ENCODE measurements at regions not wholly inside any gene's neighbourhood (a gene's known extent, or its start where the extent isn't known, plus 50 kb on each side); places are given as distances from the start of the nearest gene placed in this dataset.
"Not testable (repeated sequence)": the region's sequence is repeated elsewhere in the genome, so short reads cannot be mapped to it uniquely, and the experiment has no call there.

- DNase-seq, result no peak
These were observed 220.7 kb downstream of the TACR3 start for GRCh38 chr4:103499094-103499493.

DNA sequence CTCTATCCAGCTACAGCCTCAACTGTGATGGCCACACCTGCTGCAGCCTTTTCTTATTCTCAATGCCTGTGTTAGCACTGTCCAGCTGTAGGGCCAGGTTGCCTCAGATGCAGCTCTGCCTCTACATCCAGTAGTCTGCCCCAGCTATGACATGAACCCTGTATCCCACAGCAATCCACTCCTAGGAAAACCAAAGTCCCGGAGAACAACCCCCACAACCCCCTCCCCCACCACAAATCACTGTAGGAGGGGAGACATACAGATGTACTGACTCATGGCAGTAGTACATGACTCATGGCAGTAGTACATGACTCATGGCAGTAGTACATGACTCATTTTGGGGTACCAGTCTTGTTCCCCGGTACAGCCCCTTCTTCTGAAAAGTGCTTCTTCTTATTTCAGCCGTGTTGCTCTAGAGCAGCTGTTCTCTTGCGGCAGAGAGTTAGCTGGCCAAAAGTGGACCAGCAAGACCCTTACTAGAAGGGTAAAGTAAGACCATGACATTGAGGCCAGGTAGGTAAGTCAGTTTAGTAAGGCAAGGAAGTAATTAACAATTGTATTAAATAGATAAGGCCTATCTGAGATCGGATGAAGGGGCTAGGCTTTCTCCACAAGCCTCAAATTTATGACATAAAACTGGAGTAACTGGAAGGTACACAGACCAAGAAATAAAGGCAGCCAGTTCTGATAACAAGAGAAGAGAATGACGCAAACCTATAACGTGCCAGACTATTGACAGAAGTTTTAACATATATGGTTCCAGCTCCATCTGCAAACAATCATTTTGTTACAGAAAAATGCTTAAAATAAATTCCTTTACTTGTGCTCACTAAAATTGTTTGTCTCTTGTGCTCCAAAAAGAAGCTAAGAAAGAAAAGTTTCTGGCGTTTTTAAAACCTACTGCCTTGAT is 221.4 kb downstream of the TACR3 start:
- no peak for DNase-seq

DNA sequence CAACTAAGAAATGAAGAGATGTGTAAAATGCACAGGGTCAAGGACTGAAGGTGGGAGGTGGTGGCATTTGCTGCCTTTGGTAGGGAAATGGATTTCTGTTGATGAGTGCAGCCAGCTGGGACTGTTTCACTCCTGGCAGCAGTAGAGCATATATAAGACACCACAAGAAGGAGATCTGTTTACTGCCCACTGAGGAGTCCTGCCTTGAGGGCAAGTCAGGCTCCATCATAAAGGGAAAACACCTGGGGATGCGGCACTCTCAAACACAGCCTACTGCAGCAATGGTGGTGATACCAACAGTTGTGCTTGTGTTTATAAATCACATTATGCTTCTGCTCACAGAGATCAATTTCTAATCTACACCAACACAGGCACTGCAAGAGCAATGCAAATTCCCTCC is 222.1 kb downstream of the TACR3 start:
- DNase-seq, result no peak

- DNase-seq, result no peak
These were observed 223.0 kb downstream of the TACR3 start for GRCh38 chr4:103496800-103497199.

GRCh38 chr4:103493450-103494159 is 226.2 kb downstream of the TACR3 start:
- no peak for DNase-seq

GRCh38 chr4:103485296-103485695 is 234.5 kb downstream of the TACR3 start:
- DNase-seq, result not testable (repeated sequence)

- DNase-seq, result no peak
These were observed 235.3 kb downstream of the TACR3 start for GRCh38 chr4:103484521-103484920.

DNA sequence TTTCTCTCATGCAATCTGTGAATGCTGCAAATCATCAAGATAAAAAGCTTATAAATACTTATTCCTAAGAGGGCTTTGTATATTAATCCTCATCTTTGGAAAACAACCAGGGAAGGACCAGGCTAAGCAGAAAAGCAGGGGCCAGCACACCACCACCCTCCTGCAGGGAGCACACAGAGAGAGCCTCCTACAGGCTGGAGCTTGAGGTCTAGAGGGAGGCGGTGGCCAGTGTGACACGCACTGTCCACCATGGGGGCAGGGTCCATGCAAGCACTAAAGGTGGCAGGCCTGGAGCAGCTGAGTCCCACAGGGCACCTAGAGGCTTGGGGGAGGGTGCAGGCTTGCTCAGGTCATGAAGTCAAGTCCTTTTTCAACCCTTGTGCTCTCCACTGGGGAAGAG is 236.9 kb downstream of the TACR3 start:
- DNase-seq, result no peak

DNA sequence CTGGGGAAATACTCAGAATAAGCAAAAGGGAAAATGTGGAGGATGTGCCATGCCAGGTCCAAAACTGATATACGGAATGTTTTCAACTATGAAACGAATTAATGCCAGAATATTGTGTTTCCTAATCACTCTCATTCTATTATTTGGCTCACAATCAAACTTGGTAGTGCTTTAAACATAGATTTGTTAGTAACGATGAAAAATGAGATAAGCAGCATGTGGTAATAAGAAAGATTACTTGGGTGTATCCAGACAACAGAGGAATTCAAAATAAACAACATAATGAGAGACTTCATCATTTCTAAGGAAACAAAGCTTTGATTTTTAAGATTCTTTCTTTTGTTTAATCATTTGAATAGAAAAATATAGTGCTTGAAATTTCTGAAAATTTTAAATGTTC is 237.3 kb downstream of the TACR3 start:
- no peak for DNase-seq

GRCh38 chr4:103478734-103479133 is 241.1 kb downstream of the TACR3 start:
- DNase-seq, result no peak

DNA sequence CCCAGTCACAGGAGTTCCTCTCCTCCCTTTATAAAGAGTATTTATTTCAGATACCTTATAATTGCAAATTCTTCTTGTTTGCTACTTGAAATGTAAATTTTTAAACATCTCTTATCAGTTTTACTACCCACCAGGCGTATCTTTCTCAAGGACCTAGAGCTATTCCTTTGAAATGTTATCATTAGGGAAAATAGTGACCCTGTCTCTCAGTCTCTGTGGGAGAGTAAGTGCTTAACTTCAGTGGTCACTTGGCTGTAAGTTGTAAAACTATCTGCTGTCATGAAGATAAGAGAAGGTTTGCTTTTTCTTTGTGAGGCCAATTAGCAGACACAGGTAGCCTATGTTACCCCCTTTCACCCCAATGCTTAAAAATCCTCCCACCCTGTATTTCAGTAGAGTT is 241.6 kb downstream of the TACR3 start:
- no peak for DNase-seq

DNA sequence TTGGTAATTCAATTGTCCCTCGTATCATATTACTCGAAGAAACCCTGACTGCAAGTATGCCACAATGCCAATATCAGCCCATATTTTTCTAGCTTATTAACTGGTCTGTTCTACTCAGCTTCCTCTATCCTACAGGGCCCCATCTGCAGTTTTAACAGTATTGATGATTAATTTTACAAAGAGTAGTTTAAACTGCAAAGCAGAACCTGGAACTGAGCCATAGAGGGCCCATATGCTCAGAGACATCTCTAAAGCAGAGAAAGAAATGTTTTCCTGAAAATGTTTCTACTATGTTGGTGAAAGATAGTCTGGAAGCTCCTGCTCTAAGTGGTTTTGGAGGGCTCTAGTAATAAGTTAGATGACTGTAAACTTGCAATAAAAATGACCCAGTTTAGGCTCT is 259.4 kb upstream of the CENPE start:
- no peak for DNase-seq

DNA sequence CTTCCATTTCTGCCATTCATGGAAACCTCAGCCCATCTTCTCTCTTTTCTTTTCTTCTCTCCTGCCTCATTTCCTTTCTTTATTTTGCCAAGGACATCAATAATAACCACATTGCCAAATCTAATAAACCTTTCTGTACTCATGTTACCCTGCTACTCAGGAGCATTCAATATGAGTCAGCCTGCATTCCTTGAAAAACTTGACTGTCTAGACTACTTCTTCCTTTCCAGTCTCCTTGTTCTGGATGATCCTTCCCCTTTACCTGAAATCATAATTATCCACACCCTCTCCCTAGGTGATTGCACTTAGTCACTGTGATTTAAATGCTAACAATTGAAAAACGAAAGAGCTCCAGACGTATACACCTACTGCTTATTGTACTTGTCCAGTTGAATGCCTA is 253.2 kb upstream of the CENPE start:
- DNase-seq, result no peak

GRCh38 chr4:103450693-103451092 is 252.6 kb upstream of the CENPE start:
- DNase-seq, result no peak

GRCh38 chr4:103449296-103450023 is 251.3 kb upstream of the CENPE start:
- DNase-seq, result no peak

GRCh38 chr4:103445377-103445776 is 247.2 kb upstream of the CENPE start:
- no peak for DNase-seq

GRCh38 chr4:103443324-103443723 is 245.2 kb upstream of the CENPE start:
- DNase-seq, result no peak

DNA sequence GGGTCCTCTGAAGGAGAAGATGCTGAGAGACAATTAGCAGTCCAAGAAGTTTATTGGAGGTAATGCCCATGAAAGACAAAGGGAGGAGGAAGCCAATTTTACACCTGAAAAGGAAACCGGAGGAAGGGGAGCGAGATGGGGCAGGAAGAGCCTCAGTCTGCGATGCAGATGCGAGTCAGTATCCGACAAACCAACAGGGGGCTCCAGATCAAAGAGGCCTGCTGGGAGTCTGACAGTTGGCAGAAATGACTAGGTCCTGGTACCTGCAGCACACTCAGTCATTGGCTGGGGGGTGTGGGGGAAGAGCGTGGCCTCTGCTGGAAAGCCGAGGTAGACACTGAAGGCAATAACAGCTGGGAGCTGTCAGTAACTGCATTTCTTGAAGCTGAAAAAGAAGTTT is 231.1 kb upstream of the CENPE start:
- DNase-seq, result no peak

- DNase-seq, result no peak
These were observed 227.3 kb upstream of the CENPE start for GRCh38 chr4:103425406-103425805.

DNA sequence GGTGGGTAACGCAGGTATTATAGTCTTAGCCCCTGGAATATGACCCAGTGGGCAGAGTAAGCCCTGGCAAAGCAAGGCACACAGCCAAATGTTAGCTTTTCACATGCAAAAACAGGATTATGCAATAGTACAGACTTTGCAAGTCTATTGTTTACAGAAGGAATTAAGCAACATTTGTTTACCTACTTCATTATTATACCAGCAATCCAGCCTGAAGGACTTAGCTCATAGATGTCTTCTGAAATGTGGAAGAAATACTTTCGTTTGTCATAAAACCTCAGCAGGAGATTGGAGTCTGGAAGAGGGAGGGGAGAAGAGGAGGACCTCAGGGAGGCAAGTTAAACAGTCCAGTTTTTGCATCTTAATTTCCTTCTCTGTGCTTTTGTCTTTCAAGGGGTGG is 226.7 kb upstream of the CENPE start:
- no peak for DNase-seq

GRCh38 chr4:103423261-103423660 is 225.1 kb upstream of the CENPE start:
- no peak for DNase-seq

DNA sequence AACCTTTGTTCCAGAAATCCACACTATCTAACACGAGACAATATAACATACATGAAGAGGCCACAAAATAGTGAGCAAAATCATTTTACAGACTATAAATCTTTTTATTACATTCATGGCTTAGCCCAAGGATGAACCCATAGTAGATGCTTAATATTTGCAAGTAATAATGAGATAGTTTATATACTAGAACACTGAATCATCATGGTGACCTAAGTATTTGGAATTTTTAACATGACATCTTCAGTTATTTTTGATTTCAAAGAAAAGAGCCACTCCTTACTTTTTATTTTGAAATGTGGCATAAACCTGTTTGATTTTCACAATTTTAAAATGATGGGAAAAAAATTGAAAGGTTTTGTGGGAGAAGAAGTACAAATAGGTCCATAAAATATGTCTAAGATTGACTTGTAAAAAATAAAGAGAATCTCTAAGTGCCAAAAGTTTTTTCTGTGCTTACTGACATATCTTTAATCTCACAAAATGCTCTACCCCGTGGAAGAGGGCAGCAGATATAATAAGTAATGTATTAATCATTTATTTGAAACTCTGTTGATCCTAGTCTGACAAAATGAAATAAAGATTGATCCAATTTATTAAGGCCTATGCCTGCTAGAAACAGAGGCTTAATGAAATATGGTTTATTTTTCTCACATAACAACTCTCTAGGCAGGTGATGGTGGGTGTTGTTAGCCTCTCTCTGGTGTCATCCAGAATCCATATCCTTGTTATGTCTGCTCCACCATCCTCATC is 224.5 kb upstream of the CENPE start:
- DNase-seq, result no peak

DNA sequence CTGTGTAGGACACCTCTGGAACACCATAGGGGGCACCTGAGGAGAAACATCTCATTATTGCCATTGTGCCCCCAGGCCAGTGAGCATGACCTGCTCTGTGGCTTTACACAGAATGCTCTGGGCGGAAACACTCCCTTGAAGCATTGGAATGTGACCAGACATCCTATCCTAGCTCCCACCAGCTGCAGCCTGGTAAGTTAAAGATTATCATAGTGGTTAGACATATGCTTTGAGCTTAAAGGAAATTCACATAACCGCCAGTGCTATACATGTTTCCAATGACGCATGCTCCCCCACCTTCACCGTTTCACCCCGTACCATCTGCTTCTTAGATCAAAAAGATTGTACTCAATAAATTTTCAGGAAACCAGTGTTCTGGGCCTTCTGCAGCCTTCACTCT is 217.7 kb upstream of the CENPE start:
- no peak for DNase-seq

Measured in C1 segment of cervical spinal cord (tissue), 14 donors.